Type B pancreatic cell (in vitro differentiated cells): ENCODE measurements at regions not wholly inside any gene's neighbourhood (a gene's known extent, or its start where the extent isn't known, plus 50 kb on each side); places are given as distances from the start of the nearest gene placed in this dataset.

Experiments used
- DNase-seq: peaks from one replicate; pipeline ENCODE4 v3.0.0; 2021; ENCODE audit warnings: mixed read lengths; ENCODE audit not compliant: unreplicated experiment; ENCODE audit errors: extremely low spot score
- H3K27ac Mint-ChIP-seq: 2 replicates; pipeline ENCODE4 v1.8.0; 2021; ENCODE audit warnings: mild to moderate bottlenecking, mixed read lengths
- H3K27me3 Mint-ChIP-seq: 2 replicates; pipeline ENCODE4 v1.8.0; 2021; ENCODE audit warnings: mixed read lengths
- H3K36me3 Mint-ChIP-seq: 2 replicates; pipeline ENCODE4 v1.8.0; 2021; ENCODE audit warnings: mixed read lengths
- H3K4me1 Mint-ChIP-seq: one replicate; pipeline ENCODE4 v1.8.0; 2021; ENCODE audit warnings: mixed read lengths; ENCODE audit not compliant: unreplicated experiment
- H3K4me3 Mint-ChIP-seq: 2 replicates; pipeline ENCODE4 v1.8.0; 2021; ENCODE audit warnings: mild to moderate bottlenecking, mixed read lengths
- H3K9me3 Mint-ChIP-seq: 2 replicates; pipeline ENCODE4 v1.8.0; 2021; ENCODE audit warnings: mixed read lengths
- TF ChIP-seq, protein P1 (sequence below): fragments of 200-600 bp; sonication (generic); conservative IDR thresholded peaks from 2 replicates; pipeline ENCODE4 v1.5.0; 2021; ENCODE audit warnings: antibody characterized with exemption, mild to moderate bottlenecking

- H3K4me3 Mint-ChIP-seq = no peak overlapping the region
- H3K9me3 Mint-ChIP-seq = peaks cover 5% of the 10 kb centered on the region
- no peaks in the 10 kb centered on the region for H3K36me3 Mint-ChIP-seq
- no peak for DNase-seq
- no peaks in the 10 kb centered on the region for H3K4me1 Mint-ChIP-seq
- H3K27ac Mint-ChIP-seq = no peak overlapping the region
- TF ChIP-seq, protein P1, sequence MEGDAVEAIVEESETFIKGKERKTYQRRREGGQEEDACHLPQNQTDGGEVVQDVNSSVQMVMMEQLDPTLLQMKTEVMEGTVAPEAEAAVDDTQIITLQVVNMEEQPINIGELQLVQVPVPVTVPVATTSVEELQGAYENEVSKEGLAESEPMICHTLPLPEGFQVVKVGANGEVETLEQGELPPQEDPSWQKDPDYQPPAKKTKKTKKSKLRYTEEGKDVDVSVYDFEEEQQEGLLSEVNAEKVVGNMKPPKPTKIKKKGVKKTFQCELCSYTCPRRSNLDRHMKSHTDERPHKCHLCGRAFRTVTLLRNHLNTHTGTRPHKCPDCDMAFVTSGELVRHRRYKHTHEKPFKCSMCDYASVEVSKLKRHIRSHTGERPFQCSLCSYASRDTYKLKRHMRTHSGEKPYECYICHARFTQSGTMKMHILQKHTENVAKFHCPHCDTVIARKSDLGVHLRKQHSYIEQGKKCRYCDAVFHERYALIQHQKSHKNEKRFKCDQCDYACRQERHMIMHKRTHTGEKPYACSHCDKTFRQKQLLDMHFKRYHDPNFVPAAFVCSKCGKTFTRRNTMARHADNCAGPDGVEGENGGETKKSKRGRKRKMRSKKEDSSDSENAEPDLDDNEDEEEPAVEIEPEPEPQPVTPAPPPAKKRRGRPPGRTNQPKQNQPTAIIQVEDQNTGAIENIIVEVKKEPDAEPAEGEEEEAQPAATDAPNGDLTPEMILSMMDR = no peak
- H3K27me3 Mint-ChIP-seq = no peaks in the 10 kb centered on the region
These were observed 1724.5 kb downstream of the C4orf33 start for GRCh38 chr4:130820448-130820847.

DNA sequence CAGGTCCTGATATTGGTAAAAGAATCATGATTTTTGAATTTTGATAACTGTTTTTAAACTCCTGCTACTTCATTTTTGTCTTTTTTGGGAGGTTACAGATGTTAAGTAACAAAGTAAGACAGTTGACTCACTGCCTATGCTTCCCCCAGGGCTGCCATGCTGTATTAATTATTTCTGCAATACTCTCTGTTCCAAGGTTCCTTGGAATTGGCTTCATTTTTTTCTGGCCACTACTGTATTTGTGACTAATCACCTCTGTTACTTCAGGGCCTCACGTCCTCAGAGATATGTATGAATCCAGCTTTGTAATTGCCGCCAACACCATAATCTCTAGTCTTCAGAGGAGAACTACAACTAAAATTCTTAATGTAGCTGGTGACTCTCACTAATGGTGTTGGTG, 1729.3 kb downstream of the C4orf33 start:
- no peaks in the 10 kb centered on the region for H3K4me1 Mint-ChIP-seq
- no peak for DNase-seq
- H3K36me3 Mint-ChIP-seq = no peaks in the 10 kb centered on the region
- no peak overlapping the region for H3K27ac Mint-ChIP-seq
- no peaks in the 10 kb centered on the region for H3K9me3 Mint-ChIP-seq
- no peaks in the 10 kb centered on the region for H3K27me3 Mint-ChIP-seq
- TF ChIP-seq, protein P1 = no peak
- H3K4me3 Mint-ChIP-seq = no peak overlapping the region

- DNase-seq = no peak
- no peaks in the 10 kb centered on the region for H3K27me3 Mint-ChIP-seq
- H3K4me1 Mint-ChIP-seq = peaks cover 4% of the 10 kb centered on the region
- peaks cover 7% of the 10 kb centered on the region for H3K9me3 Mint-ChIP-seq
- no peak overlapping the region for H3K4me3 Mint-ChIP-seq
- TF ChIP-seq, protein P1 = no peak
- H3K27ac Mint-ChIP-seq = no peak overlapping the region
- no peaks in the 10 kb centered on the region for H3K36me3 Mint-ChIP-seq
These were observed 1754.1 kb downstream of the C4orf33 start for GRCh38 chr4:130850019-130850524.

DNA sequence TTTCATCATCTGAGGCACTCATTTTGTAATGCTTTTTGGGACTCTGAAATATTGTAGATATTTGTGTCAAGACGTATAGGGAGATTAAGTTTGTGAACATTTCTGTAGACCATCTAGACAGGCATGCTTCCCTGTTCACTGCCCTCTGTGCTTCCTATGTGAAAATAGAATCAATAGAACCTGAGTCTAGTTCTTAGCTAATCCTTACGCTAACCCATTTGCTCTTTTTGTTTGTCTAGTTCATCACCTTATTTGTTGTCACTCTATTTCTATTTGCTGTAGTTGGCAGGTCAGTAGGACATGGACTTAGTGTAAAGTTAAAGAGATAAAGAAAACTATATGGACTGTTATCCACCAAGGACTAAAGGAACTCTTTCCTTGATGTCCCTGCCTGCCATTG, 1755.2 kb downstream of the C4orf33 start:
- TF ChIP-seq, protein P1 = no peak
- Mint-ChIP-seq H3K27me3 (no peaks in the 10 kb centered on the region), H3K36me3 (no peaks in the 10 kb centered on the region), H3K4me3 (no peak overlapping the region), H3K9me3 (peaks cover 7% of the 10 kb centered on the region), H3K4me1 (peaks cover 4% of the 10 kb centered on the region), H3K27ac (no peak overlapping the region)
- no peak for DNase-seq

DNA sequence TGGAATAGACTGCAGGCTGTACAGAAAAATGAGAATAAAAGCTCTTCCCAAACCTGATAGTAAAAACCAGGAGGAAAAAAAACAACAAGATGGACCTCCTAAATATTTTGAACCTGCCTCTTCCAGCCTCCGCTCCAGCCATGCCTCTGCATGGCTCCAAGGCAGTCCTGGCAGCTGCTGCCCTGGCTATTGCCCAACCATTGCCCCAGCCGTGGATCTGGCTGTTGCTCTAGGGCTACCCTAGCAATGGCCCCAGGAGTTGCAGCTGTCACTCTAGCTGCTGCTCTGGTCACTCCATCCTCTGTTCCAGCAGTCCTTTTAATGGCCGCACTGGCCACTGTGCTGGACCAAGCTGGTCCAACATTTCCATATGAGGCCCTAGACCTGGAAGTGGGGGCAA, 1756.0 kb downstream of the C4orf33 start:
- no peak for DNase-seq
- Mint-ChIP-seq H3K4me3 (no peak overlapping the region), H3K4me1 (peaks cover 4% of the 10 kb centered on the region), H3K27ac (no peak overlapping the region), H3K36me3 (no peaks in the 10 kb centered on the region), H3K9me3 (peaks cover 7% of the 10 kb centered on the region), H3K27me3 (no peaks in the 10 kb centered on the region)
- TF ChIP-seq, protein P1 = no peak

- H3K9me3 Mint-ChIP-seq = no peaks in the 10 kb centered on the region
- no peaks in the 10 kb centered on the region for H3K4me1 Mint-ChIP-seq
- H3K4me3 Mint-ChIP-seq = no peak overlapping the region
- no peaks in the 10 kb centered on the region for H3K36me3 Mint-ChIP-seq
- DNase-seq = no peak
- no peak overlapping the region for H3K27ac Mint-ChIP-seq
- H3K27me3 Mint-ChIP-seq = no peaks in the 10 kb centered on the region
- TF ChIP-seq, protein P1 = no peak
These were observed 1759.6 kb downstream of the C4orf33 start for GRCh38 chr4:130855533-130855932.
